SU-DHL-6 (cell line): ENCODE measurements at regions not wholly inside any gene's neighbourhood (a gene's known extent, or its start where the extent isn't known, plus 50 kb on each side); places are given as distances from the start of the nearest gene placed in this dataset.

Experiments used
- EZH2phosphoT487 ChIP-seq: fragments of 200-600 bp; sonication (generic), shearing (Covaris generic); conservative IDR thresholded peaks from 2 replicates; pipeline ENCODE4 v1.6.1; 2018; ENCODE audit warnings: mild to moderate bottlenecking, antibody characterized with exemption, low read length, moderate library complexity, mixed read lengths
- TF ChIP-seq, protein P1 (sequence below): fragments of 200-600 bp; sonication (generic); IDR thresholded peaks from one replicate; pipeline ENCODE4 v1.5.1; 2017; ENCODE audit warnings: antibody characterized with exemption, mild to moderate bottlenecking, low read length, moderate library complexity; ENCODE audit not compliant: insufficient read depth, poor library complexity, severe bottlenecking

DNA sequence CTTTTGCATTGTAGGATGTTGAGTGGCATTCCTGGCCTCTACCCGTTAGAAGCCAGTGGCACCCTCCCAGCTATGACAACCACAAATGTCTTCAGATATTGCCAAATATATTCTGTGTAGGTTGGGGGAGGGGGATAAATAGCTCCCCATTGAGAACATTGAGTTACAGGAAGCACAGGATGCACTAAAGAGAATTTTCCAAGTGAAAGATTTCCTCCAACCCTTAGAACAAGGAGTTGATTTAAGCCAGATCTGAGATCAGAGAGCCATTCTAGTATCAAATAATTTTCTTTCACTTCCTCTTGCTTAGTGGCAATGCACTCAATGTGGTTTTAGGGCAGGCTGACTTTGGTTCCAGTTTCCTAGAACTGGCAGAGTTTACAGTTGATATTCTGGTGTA lies 436.6 kb downstream of the C4orf33 start:
- TF ChIP-seq, protein P1, sequence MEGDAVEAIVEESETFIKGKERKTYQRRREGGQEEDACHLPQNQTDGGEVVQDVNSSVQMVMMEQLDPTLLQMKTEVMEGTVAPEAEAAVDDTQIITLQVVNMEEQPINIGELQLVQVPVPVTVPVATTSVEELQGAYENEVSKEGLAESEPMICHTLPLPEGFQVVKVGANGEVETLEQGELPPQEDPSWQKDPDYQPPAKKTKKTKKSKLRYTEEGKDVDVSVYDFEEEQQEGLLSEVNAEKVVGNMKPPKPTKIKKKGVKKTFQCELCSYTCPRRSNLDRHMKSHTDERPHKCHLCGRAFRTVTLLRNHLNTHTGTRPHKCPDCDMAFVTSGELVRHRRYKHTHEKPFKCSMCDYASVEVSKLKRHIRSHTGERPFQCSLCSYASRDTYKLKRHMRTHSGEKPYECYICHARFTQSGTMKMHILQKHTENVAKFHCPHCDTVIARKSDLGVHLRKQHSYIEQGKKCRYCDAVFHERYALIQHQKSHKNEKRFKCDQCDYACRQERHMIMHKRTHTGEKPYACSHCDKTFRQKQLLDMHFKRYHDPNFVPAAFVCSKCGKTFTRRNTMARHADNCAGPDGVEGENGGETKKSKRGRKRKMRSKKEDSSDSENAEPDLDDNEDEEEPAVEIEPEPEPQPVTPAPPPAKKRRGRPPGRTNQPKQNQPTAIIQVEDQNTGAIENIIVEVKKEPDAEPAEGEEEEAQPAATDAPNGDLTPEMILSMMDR: no peak
- no peak for TF ChIP-seq EZH2phosphoT487
